ENCODE measurements at regions not wholly inside any gene's neighbourhood (a gene's known extent, or its start where the extent isn't known, plus 50 kb on each side); places are given as distances from the start of the nearest gene placed in this dataset.

- Histone ChIP-seq H3K9ac (ENCODE audit: low read depth, low read length) (no peak overlapping the region), H3K4me2 (ENCODE audit: low read length) (no peak overlapping the region), H3K9me3 (replicated peaks; ENCODE audit: low read length) (no peaks in the 10 kb centered on the region), H3K4me3 (ENCODE audit: low read length) (no peak overlapping the region), H3K4me1 (ENCODE audit: control insufficient read depth, insufficient read depth, low read length) (no peaks in the 10 kb centered on the region), H3K36me3 (ENCODE audit: insufficient read depth, low read length) (no peaks in the 10 kb centered on the region), H3K27me3 (ENCODE audit: control insufficient read depth, insufficient read depth, low read length) (peaks cover 35% of the 10 kb centered on the region)
Measured at GRCh38 chr12:116636608-116637519, 77.7 kb downstream of the MAP1LC3B2 start.

- H3K27me3 ChIP-seq (ENCODE audit: control insufficient read depth, insufficient read depth, low read length): peaks cover 40% of the 10 kb centered on the region
- no peak overlapping the region for H3K4me3 ChIP-seq (ENCODE audit: low read length)
- H3K4me2 ChIP-seq (ENCODE audit: low read length): no peak overlapping the region
- no peak overlapping the region for H3K9ac ChIP-seq (ENCODE audit: low read depth, low read length)
- H3K9me3 ChIP-seq (replicated peaks; ENCODE audit: low read length): no peaks in the 10 kb centered on the region
- H3K36me3 ChIP-seq (ENCODE audit: insufficient read depth, low read length): no peaks in the 10 kb centered on the region
- H3K4me1 ChIP-seq (ENCODE audit: control insufficient read depth, insufficient read depth, low read length): no peaks in the 10 kb centered on the region
Measured at GRCh38 chr12:116635487-116635886, 76.3 kb downstream of the MAP1LC3B2 start.

GRCh38 chr12:116633476-116633875 lies 74.3 kb downstream of the MAP1LC3B2 start:
- Histone ChIP-seq H3K4me2 (ENCODE audit: low read length) (no peak overlapping the region), H3K9me3 (replicated peaks; ENCODE audit: low read length) (no peaks in the 10 kb centered on the region), H3K27me3 (ENCODE audit: control insufficient read depth, insufficient read depth, low read length) (peaks cover 54% of the 10 kb centered on the region), H3K9ac (ENCODE audit: low read depth, low read length) (no peak overlapping the region), H3K36me3 (ENCODE audit: insufficient read depth, low read length) (no peaks in the 10 kb centered on the region), H3K4me3 (ENCODE audit: low read length) (no peak overlapping the region), H3K4me1 (ENCODE audit: control insufficient read depth, insufficient read depth, low read length) (no peaks in the 10 kb centered on the region)

- Histone ChIP-seq H3K36me3 (ENCODE audit: insufficient read depth, low read length) (no peaks in the 10 kb centered on the region), H3K4me3 (ENCODE audit: low read length) (no peak overlapping the region), H3K4me2 (ENCODE audit: low read length) (no peak overlapping the region), H3K9ac (ENCODE audit: low read depth, low read length) (no peak overlapping the region), H3K4me1 (ENCODE audit: control insufficient read depth, insufficient read depth, low read length) (no peaks in the 10 kb centered on the region), H3K27me3 (ENCODE audit: control insufficient read depth, insufficient read depth, low read length) (peaks cover 51% of the 10 kb centered on the region), H3K9me3 (replicated peaks; ENCODE audit: low read length) (no peaks in the 10 kb centered on the region)
Measured at GRCh38 chr12:116631619-116632018, 72.4 kb downstream of the MAP1LC3B2 start.

- no peak overlapping the region for H3K4me3 ChIP-seq (ENCODE audit: low read length)
- H3K9ac ChIP-seq (ENCODE audit: low read depth, low read length): no peak overlapping the region
- no peaks in the 10 kb centered on the region for H3K9me3 ChIP-seq (replicated peaks; ENCODE audit: low read length)
- no peaks in the 10 kb centered on the region for H3K36me3 ChIP-seq (ENCODE audit: insufficient read depth, low read length)
- H3K4me2 ChIP-seq (ENCODE audit: low read length): no peak overlapping the region
- H3K27me3 ChIP-seq (ENCODE audit: control insufficient read depth, insufficient read depth, low read length): peaks cover 49% of the 10 kb centered on the region
- H3K4me1 ChIP-seq (ENCODE audit: control insufficient read depth, insufficient read depth, low read length): no peaks in the 10 kb centered on the region
Measured at GRCh38 chr12:116630762-116631161, 71.6 kb downstream of the MAP1LC3B2 start.

GRCh38 chr12:116629480-116629879 lies 70.3 kb downstream of the MAP1LC3B2 start:
- Histone ChIP-seq H3K4me1 (ENCODE audit: control insufficient read depth, insufficient read depth, low read length) (no peaks in the 10 kb centered on the region), H3K27me3 (ENCODE audit: control insufficient read depth, insufficient read depth, low read length) (peaks cover 48% of the 10 kb centered on the region), H3K36me3 (ENCODE audit: insufficient read depth, low read length) (no peaks in the 10 kb centered on the region), H3K9me3 (replicated peaks; ENCODE audit: low read length) (no peaks in the 10 kb centered on the region), H3K4me3 (ENCODE audit: low read length) (no peak overlapping the region), H3K9ac (ENCODE audit: low read depth, low read length) (no peak overlapping the region), H3K4me2 (ENCODE audit: low read length) (no peak overlapping the region)

GRCh38 chr12:116628989-116629388 lies 69.8 kb downstream of the MAP1LC3B2 start:
- H3K4me1 ChIP-seq (ENCODE audit: control insufficient read depth, insufficient read depth, low read length): no peaks in the 10 kb centered on the region
- peaks cover 48% of the 10 kb centered on the region for H3K27me3 ChIP-seq (ENCODE audit: control insufficient read depth, insufficient read depth, low read length)
- H3K9ac ChIP-seq (ENCODE audit: low read depth, low read length): no peak overlapping the region
- H3K36me3 ChIP-seq (ENCODE audit: insufficient read depth, low read length): no peaks in the 10 kb centered on the region
- no peaks in the 10 kb centered on the region for H3K9me3 ChIP-seq (replicated peaks; ENCODE audit: low read length)
- H3K4me2 ChIP-seq (ENCODE audit: low read length): no peak overlapping the region
- H3K4me3 ChIP-seq (ENCODE audit: low read length): no peak overlapping the region

GRCh38 chr12:116628450-116628793 lies 69.2 kb downstream of the MAP1LC3B2 start:
- H3K4me3 ChIP-seq (ENCODE audit: low read length): no peak overlapping the region
- peaks cover 44% of the 10 kb centered on the region for H3K27me3 ChIP-seq (ENCODE audit: control insufficient read depth, insufficient read depth, low read length)
- H3K9me3 ChIP-seq (replicated peaks; ENCODE audit: low read length): no peaks in the 10 kb centered on the region
- no peak overlapping the region for H3K4me2 ChIP-seq (ENCODE audit: low read length)
- H3K4me1 ChIP-seq (ENCODE audit: control insufficient read depth, insufficient read depth, low read length): no peaks in the 10 kb centered on the region
- no peaks in the 10 kb centered on the region for H3K36me3 ChIP-seq (ENCODE audit: insufficient read depth, low read length)
- H3K9ac ChIP-seq (ENCODE audit: low read depth, low read length): no peak overlapping the region

All from skeletal muscle satellite cell (primary cell).